IMR-90 (cell line): ENCODE measurements at regions not wholly inside any gene's neighbourhood (a gene's known extent, or its start where the extent isn't known, plus 50 kb on each side); places are given as distances from the start of the nearest gene placed in this dataset.

Experiments used
- ATAC-seq: fragments of 200-7000 bp; cut with Tn5 transposase; 2 replicates; pipeline ENCODE4 v1.9.1; 2020; ENCODE audit warnings: low read depth, mild to moderate bottlenecking, moderate library complexity
- BruUV-seq: library from RNA; stranded (reverse); fragments of 400-500 nt; replicated peaks from 2 replicates; lab custom pipeline; 2021; lab: Mats Ljungman, UMichigan
- CTCF ChIA-PET: fragments of 300-600 bp; formaldehyde crosslinking; extraction: SDS; loops from one replicate; lab custom pipeline; 2021; ENCODE audit warnings: antibody characterized with exemption; lab: Yijun Ruan, JAX
- POLR2A ChIA-PET: fragments of 300-600 bp; sonication (Branson Sonifier 250); formaldehyde crosslinking; loops from one replicate; lab custom pipeline; 2022; ENCODE audit warnings: antibody characterized with exemption; ENCODE audit not compliant: unreplicated experiment; lab: Charles Lee
- DNase-seq: peaks from one replicate; pipeline ENCODE4 v3.0.0; 2013
- H2AFZ ChIP-seq: replicated peaks from 2 replicates; pipeline ENCODE3; 2013; ENCODE audit warnings: low read length, mild to moderate bottlenecking; ENCODE audit not compliant: poor library complexity
- H2AK5ac ChIP-seq: 2 replicates; pipeline ENCODE4 v1.6.1; 2013; ENCODE audit warnings: low read depth, low read length, inconsistent platforms
- H2AK9ac ChIP-seq: replicated peaks from 2 replicates; pipeline ENCODE3; 2013; ENCODE audit warnings: mild to moderate bottlenecking, low read depth, low read length, moderate library complexity; ENCODE audit not compliant: poor library complexity
- H2BK120ac ChIP-seq: 2 replicates; pipeline ENCODE4 v1.6.1; 2013; ENCODE audit warnings: low read depth, low read length, inconsistent platforms
- H2BK15ac ChIP-seq: 3 replicates; pipeline ENCODE4 v1.6.1; 2013; ENCODE audit warnings: low read depth, low read length, inconsistent platforms
- H2BK20ac ChIP-seq: 2 replicates; pipeline ENCODE4 v1.6.1; 2013; ENCODE audit warnings: low read depth, mild to moderate bottlenecking, inconsistent platforms, low read length, moderate library complexity
- H2BK5ac ChIP-seq: 2 replicates; pipeline ENCODE4 v1.6.1; 2013; ENCODE audit warnings: mild to moderate bottlenecking, low read depth, low read length, inconsistent platforms; ENCODE audit not compliant: poor library complexity, severe bottlenecking
- H3K14ac ChIP-seq: replicated peaks from 2 replicates; pipeline ENCODE4 v1.6.1; 2013; ENCODE audit warnings: low read depth, low read length, inconsistent platforms
- H3K18ac ChIP-seq: 2 replicates; pipeline ENCODE4 v1.6.1; 2013; ENCODE audit warnings: low read depth, low read length, control low read depth
- H3K23ac ChIP-seq: 2 replicates; pipeline ENCODE4 v1.6.1; 2013; ENCODE audit warnings: low read depth, low read length, inconsistent platforms
- H3K27ac ChIP-seq: 2 replicates; pipeline ENCODE4 v1.5.1; 2013; ENCODE audit warnings: mild to moderate bottlenecking, control low read depth, low read length; ENCODE audit not compliant: insufficient read depth
- H3K27me3 ChIP-seq: 2 replicates; pipeline ENCODE4 v1.6.1; 2013; ENCODE audit warnings: low read length; ENCODE audit not compliant: control insufficient read depth, insufficient read depth
- H3K36me3 ChIP-seq: 2 replicates; pipeline ENCODE4 v1.6.1; 2013; ENCODE audit warnings: low read length, mixed read lengths; ENCODE audit not compliant: control insufficient read depth, insufficient read depth
- H3K4ac ChIP-seq: 2 replicates; pipeline ENCODE4 v1.6.1; 2013; ENCODE audit warnings: low read depth, low read length, inconsistent platforms
- H3K4me1 ChIP-seq: 2 replicates; pipeline ENCODE4 v1.6.1; 2013; ENCODE audit warnings: low read length, mixed read lengths; ENCODE audit not compliant: control insufficient read depth, insufficient read depth
- H3K4me2 ChIP-seq: 2 replicates; pipeline ENCODE4 v1.6.1; 2013; ENCODE audit warnings: low read depth, mild to moderate bottlenecking, control low read depth, low read length, moderate library complexity
- H3K4me3 ChIP-seq: 2 replicates; pipeline ENCODE4 v1.5.1; 2013; ENCODE audit warnings: low read depth, mild to moderate bottlenecking, control low read depth, low read length, moderate library complexity; ENCODE audit not compliant: insufficient read depth
- H3K56ac ChIP-seq: 2 replicates; pipeline ENCODE4 v1.6.1; 2013; ENCODE audit warnings: low read length, inconsistent platforms; ENCODE audit not compliant: insufficient read depth; ENCODE audit errors: extremely low read depth
- H3K79me1 ChIP-seq, 2 experiments: 2 replicates each; pipeline ENCODE4 v1.6.1; 2013; ENCODE audit warnings: low read length in 2 of 2, inconsistent platforms in 1 of 2, low read depth in 1 of 2
- H3K9ac ChIP-seq: 2 replicates; pipeline ENCODE4 v1.6.1; 2013; ENCODE audit warnings: low read depth, low read length, control low read depth
- H3K9me1 ChIP-seq: 2 replicates; pipeline ENCODE4 v1.6.1; 2013; ENCODE audit warnings: low read length, inconsistent platforms; ENCODE audit not compliant: insufficient read depth
- H3K9me3 ChIP-seq: 2 replicates; pipeline ENCODE4 v1.6.1; 2013; ENCODE audit warnings: low read length; ENCODE audit not compliant: control insufficient read depth, insufficient read depth
- H4K20me1 ChIP-seq: 2 replicates; pipeline ENCODE4 v1.6.1; 2013; ENCODE audit warnings: low read length, inconsistent platforms; ENCODE audit not compliant: insufficient read depth
- H4K5ac ChIP-seq: 2 replicates; pipeline ENCODE4 v1.6.1; 2013; ENCODE audit warnings: mild to moderate bottlenecking, low read depth, low read length, control low read depth
- H4K8ac ChIP-seq, 2 experiments: 2 replicates each; pipeline ENCODE4 v1.6.1; 2013; ENCODE audit warnings: low read depth in 2 of 2, low read length in 2 of 2, control low read depth in 1 of 2, inconsistent platforms in 1 of 2
- H4K91ac ChIP-seq: 2 replicates; pipeline ENCODE4 v1.6.1; 2013; ENCODE audit warnings: low read depth, low read length, inconsistent platforms; ENCODE audit not compliant: insufficient read depth
- BHLHE40 ChIP-seq: fragments of 150-350 bp; IDR thresholded peaks from 2 replicates; pipeline ENCODE4 v1.6.1; 2016; ENCODE audit warnings: mild to moderate bottlenecking, low read depth, low read length
- CEBPB ChIP-seq: IDR thresholded peaks from 2 replicates; pipeline ENCODE4 v1.6.1; 2012; ENCODE audit warnings: low read depth, low read length, improper control_type of control experiment
- CHD1 ChIP-seq: IDR thresholded peaks from 2 replicates; pipeline ENCODE4 v1.6.1; 2012; ENCODE audit warnings: low read depth, low read length, improper control_type of control experiment
- CTCF ChIP-seq: conservative IDR thresholded peaks from 2 replicates; pipeline ENCODE4 v1.5.1; 2012; ENCODE audit warnings: mild to moderate bottlenecking, low read depth, low read length, improper control_type of control experiment
- ELK1 ChIP-seq: fragments of 150-350 bp; IDR thresholded peaks from 2 replicates; pipeline ENCODE4 v1.6.1; 2016; ENCODE audit warnings: low read depth, mild to moderate bottlenecking, low read length, moderate library complexity, borderline replicate concordance
- FOS ChIP-seq: fragments of 150-350 bp; IDR thresholded peaks from 2 replicates; pipeline ENCODE4 v1.6.1; 2016; ENCODE audit warnings: low read depth, low read length
- MAFK ChIP-seq: IDR thresholded peaks from 2 replicates; pipeline ENCODE4 v1.6.1; 2012; ENCODE audit warnings: low read depth, low read length, improper control_type of control experiment
- MAZ ChIP-seq: IDR thresholded peaks from 2 replicates; pipeline ENCODE4 v1.6.1; 2012; ENCODE audit warnings: low read depth, mild to moderate bottlenecking, low read length, improper control_type of control experiment, moderate library complexity, borderline replicate concordance
- MXI1 ChIP-seq: IDR thresholded peaks from 2 replicates; pipeline ENCODE4 v1.6.1; 2012; ENCODE audit warnings: low read depth, mild to moderate bottlenecking, low read length, moderate library complexity, borderline replicate concordance
- NFE2L2 ChIP-seq: fragments of 150-350 bp; IDR thresholded peaks from 2 replicates; pipeline ENCODE4 v1.6.1; 2016; ENCODE audit warnings: low read depth, mild to moderate bottlenecking, low read length
- POLR2A ChIP-seq: IDR thresholded peaks from 2 replicates; pipeline ENCODE4 v1.6.1; 2012; ENCODE audit warnings: mild to moderate bottlenecking, low read depth, low read length
- RAD21 ChIP-seq: IDR thresholded peaks from 2 replicates; pipeline ENCODE4 v1.6.1; 2012; ENCODE audit warnings: low read length, improper control_type of control experiment
- RFX5 ChIP-seq: IDR thresholded peaks from 2 replicates; pipeline ENCODE4 v1.8.0; 2012; ENCODE audit warnings: low read depth, mild to moderate bottlenecking, low read length, moderate library complexity
- SMC3 ChIP-seq: fragments of 150-350 bp; IDR thresholded peaks from 2 replicates; pipeline ENCODE4 v1.6.1; 2016; ENCODE audit warnings: low read depth, mild to moderate bottlenecking, antibody characterized with exemption, low read length, moderate library complexity
- USF2 ChIP-seq: fragments of 150-350 bp; IDR thresholded peaks from 2 replicates; pipeline ENCODE4 v1.6.1; 2017; ENCODE audit warnings: mild to moderate bottlenecking, antibody characterized with exemption, low read length, low read depth
- WGBS, 2 experiments: methylation state at CpG; one replicate each; pipeline versions ENCODE4 v1.1.5 to v1.1.7; 2013; ENCODE audit warnings: missing lambda C conversion rate in 2 of 2; ENCODE audit not compliant: insufficient read length in 1 of 2; ENCODE audit errors: extremely low coverage in 2 of 2; 5-methylcytosine and 5-hydroxymethylcytosine counted together
- dilution Hi-C: fragments of 300-500 bp; cut with HindIII; formaldehyde crosslinking; loops from one replicate; pipeline ENCODE4 v1.14.3; 2018; ENCODE audit warnings: low sequenced_read_pairs; ENCODE audit not compliant: unreplicated experiment
- in situ Hi-C: fragments of 300-500 bp; cut with MboI; formaldehyde crosslinking; loops from 3 replicates; pipeline ENCODE4 v1.14.3; 2019; ENCODE audit warnings: low sequenced_read_pairs, inconsistent platforms, mixed read lengths
- intact Hi-C: fragments of 100-400 bp; cut with micrococcal nuclease; formaldehyde crosslinking; loops from 2 replicates; pipeline ENCODE4 v1.10.0; 2022

- Histone ChIP-seq H3K4me3 (no peak overlapping the region), H4K5ac (no peak overlapping the region), H2AFZ (no peak overlapping the region), H3K9me3 (peaks cover under 1% of the 10 kb centered on the region; the same call in 1 of the 2 replicates), H3K14ac (no peak overlapping the region), H3K4me1 (peaks cover 21% of the 10 kb centered on the region), H3K18ac (no peak overlapping the region), H3K4me2 (no peak overlapping the region), H3K27me3 (no peaks in the 10 kb centered on the region), H3K23ac (no peak overlapping the region), H2AK9ac (no peak overlapping the region), H4K8ac (no peak overlapping the region), H2BK20ac (no peak overlapping the region), H3K36me3 (no peaks in the 10 kb centered on the region), H3K56ac (no peak overlapping the region), H3K27ac (no peak overlapping the region), H2BK5ac (no peak overlapping the region), H2BK120ac (no peak overlapping the region), H2BK15ac (no peak overlapping the region), H2AK5ac (no peak overlapping the region), H4K20me1 (no peaks in the 10 kb centered on the region), H3K4ac (no peak overlapping the region), H4K91ac (no peak overlapping the region), H3K9ac (no peak overlapping the region), H3K9me1 (0 out of 2 replicates have a peak, but pooled peaks cover 4% of the 10 kb centered on the region), H3K79me1 (no peaks in the 10 kb centered on the region)
- TF ChIP-seq BHLHE40, result no peak
- no peak for TF ChIP-seq ELK1
- TF ChIP-seq CTCF, result no peak
- no peak for TF ChIP-seq RAD21
- no peak for TF ChIP-seq MXI1
- no peak for TF ChIP-seq RFX5
- TF ChIP-seq CHD1, result no peak
- no peak for TF ChIP-seq NFE2L2
- TF ChIP-seq FOS, result no peak
- no peak for TF ChIP-seq MAFK
- no peak for TF ChIP-seq MAZ
- TF ChIP-seq SMC3, result no peak
- TF ChIP-seq USF2, result no peak
- no peak for TF ChIP-seq POLR2A
- TF ChIP-seq CEBPB, result no peak
- in situ Hi-C loops, result no loop called here
- dilution Hi-C loops, result no loop called here
- whole genome bisulfite sequencing, 2 experiments, result no CpG with 5 or more reads among the region's 3 CpGs
- no peak for ATAC-seq
- no peak for DNase-seq
- ChIA-PET CTCF (no interaction called here), POLR2A (no interaction called here)
- no TSS peak for BruUV-seq
- intact Hi-C loops, result no loop called here
Observed at GRCh38 chr11:71304491-71304890, 52.1 kb upstream of the SHANK2 start.
